C4-2B (cell line): ENCODE measurements at regions not wholly inside any gene's neighbourhood (a gene's known extent, or its start where the extent isn't known, plus 50 kb on each side); places are given as distances from the start of the nearest gene placed in this dataset.

Experiments
- H3K27ac ChIP-seq: fragments of 450-650 bp; 2 replicates; pipeline ENCODE4 v1.5.1; 2017
- ZFX ChIP-seq: fragments of 450-650 bp; IDR thresholded peaks from 2 replicates; pipeline ENCODE4 v1.6.1; 2017
- TF ChIP-seq, protein P1 (sequence below): fragments of 450-650 bp; conservative IDR thresholded peaks from 2 replicates; pipeline ENCODE4 v1.5.1; 2017; ENCODE audit warnings: mild to moderate bottlenecking

DNA sequence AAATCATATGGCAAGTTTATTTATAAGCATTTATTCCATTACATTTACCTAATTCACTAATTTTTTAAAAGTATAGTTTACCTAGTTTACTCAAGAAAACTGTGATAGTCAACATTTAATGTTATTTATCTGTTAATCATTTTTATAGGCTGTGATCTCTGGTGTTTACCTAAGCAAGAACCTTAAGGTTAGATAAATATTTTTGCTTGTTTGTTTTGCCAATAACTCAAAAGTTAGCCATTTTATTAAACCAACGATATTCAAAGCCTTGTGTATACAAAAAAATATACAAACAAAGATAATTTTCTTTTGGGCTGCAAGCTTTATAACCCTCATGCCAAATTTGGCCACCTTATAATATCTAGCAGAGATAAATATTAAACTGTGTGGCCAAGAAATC is 157.3 kb downstream of the SLCO1B3 start:
- TF ChIP-seq, protein P1, sequence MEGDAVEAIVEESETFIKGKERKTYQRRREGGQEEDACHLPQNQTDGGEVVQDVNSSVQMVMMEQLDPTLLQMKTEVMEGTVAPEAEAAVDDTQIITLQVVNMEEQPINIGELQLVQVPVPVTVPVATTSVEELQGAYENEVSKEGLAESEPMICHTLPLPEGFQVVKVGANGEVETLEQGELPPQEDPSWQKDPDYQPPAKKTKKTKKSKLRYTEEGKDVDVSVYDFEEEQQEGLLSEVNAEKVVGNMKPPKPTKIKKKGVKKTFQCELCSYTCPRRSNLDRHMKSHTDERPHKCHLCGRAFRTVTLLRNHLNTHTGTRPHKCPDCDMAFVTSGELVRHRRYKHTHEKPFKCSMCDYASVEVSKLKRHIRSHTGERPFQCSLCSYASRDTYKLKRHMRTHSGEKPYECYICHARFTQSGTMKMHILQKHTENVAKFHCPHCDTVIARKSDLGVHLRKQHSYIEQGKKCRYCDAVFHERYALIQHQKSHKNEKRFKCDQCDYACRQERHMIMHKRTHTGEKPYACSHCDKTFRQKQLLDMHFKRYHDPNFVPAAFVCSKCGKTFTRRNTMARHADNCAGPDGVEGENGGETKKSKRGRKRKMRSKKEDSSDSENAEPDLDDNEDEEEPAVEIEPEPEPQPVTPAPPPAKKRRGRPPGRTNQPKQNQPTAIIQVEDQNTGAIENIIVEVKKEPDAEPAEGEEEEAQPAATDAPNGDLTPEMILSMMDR, result no peak
- no peak for TF ChIP-seq ZFX
- H3K27ac ChIP-seq, result no peak overlapping the region

DNA sequence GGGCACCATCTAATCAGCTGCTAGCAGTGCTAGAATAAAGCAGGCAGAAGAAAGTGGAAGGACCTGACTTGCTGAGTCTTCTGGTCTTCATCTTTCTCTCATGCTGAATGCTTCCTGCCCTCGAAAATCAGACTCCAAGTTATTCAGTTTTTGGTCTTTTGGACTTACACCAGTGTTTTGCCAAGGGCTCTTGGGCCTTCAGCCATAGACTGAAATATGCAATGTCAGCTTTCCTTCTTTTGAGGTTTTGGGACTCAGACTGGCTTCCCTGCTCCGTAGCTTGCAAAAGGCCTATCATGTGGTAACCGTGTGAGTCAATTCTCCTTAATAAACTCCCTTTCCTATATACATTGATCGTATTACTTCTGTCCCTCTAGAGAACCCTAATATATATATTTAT is 159.3 kb downstream of the SLCO1B3 start:
- H3K27ac ChIP-seq, result no peak overlapping the region
- TF ChIP-seq ZFX, result no peak

DNA sequence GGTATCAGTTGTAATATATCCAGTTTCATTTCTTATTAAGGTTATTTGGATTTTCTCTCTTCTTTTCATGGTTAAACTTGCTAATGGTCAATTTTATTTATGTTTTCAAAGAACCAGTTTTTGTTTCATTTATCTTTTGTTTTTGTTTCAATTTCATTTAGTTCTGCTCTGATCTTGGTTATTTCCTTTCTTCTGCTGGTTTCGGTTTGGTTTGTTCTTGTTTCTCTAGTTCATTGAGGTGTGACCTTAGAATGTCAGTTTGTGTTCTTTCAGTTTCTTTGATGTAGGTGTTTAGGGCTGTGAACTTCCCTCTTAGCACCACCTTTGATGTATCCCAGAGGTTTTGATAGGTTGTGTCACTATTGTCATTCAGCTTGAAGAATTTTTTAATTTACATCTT is 145.6 kb upstream of the SLCO1B1 start:
- no peak overlapping the region for H3K27ac ChIP-seq
- no peak for TF ChIP-seq ZFX
- TF ChIP-seq, protein P1, result no peak

DNA sequence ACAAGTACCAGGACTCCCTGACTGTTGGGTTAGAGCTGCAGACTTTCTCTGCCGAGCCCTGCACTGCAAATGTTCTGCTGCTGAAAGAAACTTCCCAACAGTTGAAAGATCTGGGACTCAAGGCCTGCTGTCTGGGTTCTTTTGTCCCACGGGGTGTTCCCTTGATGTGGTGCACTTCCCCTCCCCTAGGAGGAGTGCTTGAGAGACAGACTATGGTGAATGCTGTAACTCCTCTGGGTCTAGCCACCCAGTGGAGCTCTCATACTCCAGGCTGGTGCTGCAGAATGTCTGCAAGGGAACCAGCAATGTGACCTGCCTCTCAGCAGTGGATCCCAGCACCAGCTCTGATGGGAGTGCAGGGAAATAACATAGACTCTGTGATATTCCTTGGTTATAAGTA is 129.2 kb upstream of the SLCO1B1 start:
- no peak for TF ChIP-seq ZFX
- TF ChIP-seq, protein P1, result no peak; the same call in 1 of the 2 replicates
- H3K27ac ChIP-seq, result no peak overlapping the region

DNA sequence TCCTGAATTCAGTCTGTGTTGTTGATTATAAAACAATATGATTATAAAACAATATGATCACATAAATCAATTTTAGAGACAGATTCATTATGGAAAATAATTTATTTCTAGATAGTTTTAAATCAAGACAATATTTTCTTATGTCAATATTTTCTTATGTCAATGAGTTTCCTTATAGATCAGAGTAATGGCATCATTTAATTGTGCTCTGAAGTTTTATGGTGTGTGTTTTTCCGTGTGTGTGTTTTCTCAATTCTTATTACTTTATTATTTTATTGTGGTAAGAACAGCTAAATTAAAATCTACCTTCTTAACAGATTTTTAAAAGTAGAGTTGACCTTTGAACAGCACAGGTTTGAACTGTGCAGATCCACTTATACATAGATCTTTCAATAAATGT is 105.3 kb upstream of the SLCO1B1 start:
- H3K27ac ChIP-seq, result no peak overlapping the region
- no peak for TF ChIP-seq ZFX
- TF ChIP-seq, protein P1, result no peak

DNA sequence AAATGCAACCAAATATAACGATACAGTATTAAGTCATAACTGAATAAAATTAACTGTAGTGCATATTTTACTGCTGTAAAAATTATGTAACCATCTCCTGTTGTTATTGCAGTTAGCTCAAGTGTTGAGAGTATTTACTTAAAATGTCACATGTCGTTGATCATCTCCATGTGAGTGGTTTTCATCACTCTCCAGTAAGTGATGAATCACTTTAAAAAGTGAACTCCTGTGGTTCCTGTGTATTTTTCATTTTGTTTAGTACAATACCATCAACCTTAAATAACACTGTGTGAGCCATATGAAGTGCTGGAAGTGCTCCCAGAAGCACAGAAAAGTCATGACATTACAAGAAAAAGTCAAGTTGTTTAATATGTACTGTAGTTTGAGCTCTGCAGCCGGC is 104.7 kb upstream of the SLCO1B1 start:
- no peak overlapping the region for H3K27ac ChIP-seq
- TF ChIP-seq, protein P1, result no peak
- TF ChIP-seq ZFX, result no peak

DNA sequence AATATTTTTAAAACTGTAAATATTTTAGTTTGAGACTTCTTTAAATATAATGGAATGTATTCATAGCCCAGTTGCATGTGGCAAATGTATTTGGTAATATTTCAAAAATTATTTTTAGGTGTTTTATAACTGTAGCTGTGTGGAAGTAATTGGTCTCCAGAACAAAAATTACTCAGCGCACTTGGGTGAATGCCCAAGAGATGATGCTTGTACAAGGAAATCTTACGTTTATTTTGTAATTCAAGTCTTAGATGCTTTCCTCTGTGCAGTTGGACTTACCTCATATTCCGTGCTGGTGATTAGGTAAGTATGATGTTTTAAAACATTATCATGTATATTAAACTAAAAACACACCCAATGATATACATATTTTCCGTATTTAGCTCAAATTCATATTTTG is 76.7 kb upstream of the SLCO1B1 start:
- H3K27ac ChIP-seq, result no peak overlapping the region
- no peak for TF ChIP-seq ZFX
- TF ChIP-seq, protein P1, result no peak

DNA sequence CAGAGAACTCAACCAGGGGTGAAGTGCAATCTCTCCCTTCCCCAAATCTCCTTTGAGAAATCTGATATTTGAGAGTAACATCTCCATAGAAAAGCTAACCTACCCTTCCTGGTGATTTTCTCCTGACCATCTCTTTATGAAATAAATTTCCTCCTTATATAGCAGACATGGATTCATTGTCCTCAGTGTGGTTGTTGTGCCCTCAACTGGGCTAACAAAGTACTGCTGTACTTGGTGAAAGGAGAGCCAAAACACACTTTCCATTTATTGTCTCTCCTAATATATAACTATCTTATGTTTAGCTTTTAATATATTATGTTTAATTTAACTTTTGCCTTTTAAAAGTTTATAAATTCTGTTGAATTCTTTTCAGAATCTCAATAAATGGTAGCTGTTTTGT is 65.1 kb upstream of the SLCO1B1 start:
- no peak overlapping the region for H3K27ac ChIP-seq
- TF ChIP-seq, protein P1, result peak; percentile 84
- no peak for TF ChIP-seq ZFX
